Keratinocyte (primary cell): ENCODE measurements at regions not wholly inside any gene's neighbourhood (a gene's known extent, or its start where the extent isn't known, plus 50 kb on each side); places are given as distances from the start of the nearest gene placed in this dataset.

ENCODE experiments used
- DNase-seq: peaks from one replicate; pipeline ENCODE4 v3.0.0-alpha.2; 2011; ENCODE audit warnings: low read depth, missing footprints, low spot score
- FAIRE-seq: peaks from 2 replicates; lab custom pipeline; 2011; peaks lifted over from hg19 to GRCh38; lab: Jason Lieb, UNC
- H2AFZ ChIP-seq: 2 replicates; pipeline ENCODE4 v1.6.0; 2012; ENCODE audit warnings: low read length, control low read depth, inconsistent platforms; ENCODE audit not compliant: control insufficient read depth
- H3K27ac ChIP-seq: 2 replicates; pipeline ENCODE4 v1.5.1; 2011; ENCODE audit warnings: low read length; ENCODE audit not compliant: control insufficient read depth, insufficient read depth
- H3K27me3 ChIP-seq: 3 replicates; pipeline ENCODE4 v1.6.0; 2011; ENCODE audit warnings: low read length; ENCODE audit not compliant: control insufficient read depth, insufficient read depth; ENCODE audit errors: extremely low read depth
- H3K36me3 ChIP-seq, 2 experiments: 2 replicates in 1 of 2; 3 replicates in 1 of 2; pipeline ENCODE4 v1.5.1; 2011; ENCODE audit warnings: low read length in 2 of 2, mild to moderate bottlenecking in 1 of 2; ENCODE audit not compliant: control insufficient read depth in 2 of 2, insufficient read depth in 2 of 2; ENCODE audit errors: extremely low read depth in 1 of 2
- H3K4me1 ChIP-seq: 3 replicates; pipeline ENCODE4 v1.5.1; 2011; ENCODE audit warnings: low read length; ENCODE audit not compliant: control insufficient read depth, insufficient read depth; ENCODE audit errors: extremely low read depth
- H3K4me2 ChIP-seq: 3 replicates; pipeline ENCODE4 v1.6.0; 2011; ENCODE audit warnings: low read depth, low read length; ENCODE audit not compliant: control insufficient read depth, insufficient read depth; ENCODE audit errors: extremely low read depth
- H3K4me3 ChIP-seq, 3 experiments: fragments of 200-600 bp in 1 of 3; sonication (generic) in 1 of 3; 2 replicates in 2 of 3; 3 replicates in 1 of 3; pipeline ENCODE4 v1.5.1; 2011 to 2016; ENCODE audit warnings: low read length in 3 of 3, mild to moderate bottlenecking in 3 of 3, control low read depth in 2 of 3, inconsistent platforms in 1 of 3, low read depth in 1 of 3, mixed read lengths in 1 of 3, mixed run types in 1 of 3, moderate library complexity in 1 of 3; ENCODE audit not compliant: control insufficient read depth in 2 of 3, insufficient read depth in 2 of 3; ENCODE audit errors: extremely low read depth in 1 of 3
- H3K79me2 ChIP-seq: 2 replicates; pipeline ENCODE4 v1.6.0; 2012; ENCODE audit warnings: low read length; ENCODE audit not compliant: control insufficient read depth, insufficient read depth
- H3K9ac ChIP-seq: 3 replicates; pipeline ENCODE4 v1.6.0; 2011; ENCODE audit warnings: low read length; ENCODE audit not compliant: control insufficient read depth, insufficient read depth; ENCODE audit errors: extremely low read depth
- H3K9me1 ChIP-seq: 3 replicates; pipeline ENCODE4 v1.6.0; 2011; ENCODE audit warnings: low read length; ENCODE audit not compliant: control insufficient read depth, insufficient read depth; ENCODE audit errors: extremely low read depth
- H3K9me3 ChIP-seq: 2 replicates; pipeline ENCODE4 v1.5.1; 2012; ENCODE audit warnings: low read depth, low read length; ENCODE audit not compliant: control insufficient read depth
- H4K20me1 ChIP-seq: 3 replicates; pipeline ENCODE4 v1.6.0; 2011; ENCODE audit warnings: low read length; ENCODE audit not compliant: control insufficient read depth, insufficient read depth; ENCODE audit errors: extremely low read depth
- CTCF ChIP-seq, 3 experiments: IDR thresholded peaks in 1 of 3; conservative IDR thresholded peaks in 1 of 3; optimal IDR thresholded peaks in 1 of 3; 2 replicates in 2 of 3; 3 replicates in 1 of 3; pipeline versions ENCODE3 to v1.5.1; 2011; ENCODE audit warnings: low read length in 3 of 3, mild to moderate bottlenecking in 3 of 3, moderate library complexity in 2 of 3, control low read depth in 1 of 3, inconsistent platforms in 1 of 3; ENCODE audit not compliant: insufficient read depth in 2 of 3; ENCODE audit errors: extremely low read depth in 1 of 3
- EZH2 ChIP-seq: IDR thresholded peaks from one replicate; pipeline ENCODE4 v1.6.1; 2012; ENCODE audit warnings: inconsistent platforms, mild to moderate bottlenecking, low read length, moderate library complexity
- dilution Hi-C: fragments of 300-500 bp; cut with MboI; formaldehyde crosslinking; loops from one replicate; pipeline ENCODE4 v1.7.0; 2020; ENCODE audit warnings: low sequenced_read_pairs; ENCODE audit not compliant: extremely low pct_ligation_motif_present

DNA sequence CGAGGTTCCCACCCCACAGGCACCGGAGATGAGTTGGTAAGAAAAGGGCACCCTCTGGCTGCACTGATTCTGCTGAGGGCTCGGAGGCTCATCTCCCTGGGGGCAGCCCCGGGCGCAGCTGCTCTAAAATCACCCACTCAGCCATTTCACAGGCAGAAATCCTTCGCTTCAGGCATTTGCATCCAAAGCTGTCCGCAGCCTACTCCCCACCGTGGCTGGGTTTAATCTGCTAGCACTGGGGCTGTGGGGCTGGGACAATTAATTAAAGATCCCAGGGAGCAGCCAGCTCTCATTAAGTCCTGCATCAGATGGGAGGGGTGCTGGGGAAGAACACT, 104.3 kb upstream of the PRR20G start:
- Histone ChIP-seq H3K79me2 (no peaks in the 10 kb centered on the region), H3K9me3 (no peaks in the 10 kb centered on the region), H3K4me2 (no peak overlapping the region), H3K9me1 (no peaks in the 10 kb centered on the region), H3K4me3 (no peak overlapping the region), H3K27ac (no peak overlapping the region), H3K36me3 (no peaks in the 10 kb centered on the region), H3K9ac (no peak overlapping the region), H3K27me3 (peaks cover 34% of the 10 kb centered on the region), H2AFZ (no peak overlapping the region), H3K4me1 (no peaks in the 10 kb centered on the region), H4K20me1 (no peaks in the 10 kb centered on the region)
- dilution Hi-C loops: no loop called here
- TF ChIP-seq CTCF (optimal IDR thresholded peaks at IDR 0.05 in 1 of 3, IDR thresholded peaks at IDR 0.05 in 1 of 3, conservative IDR thresholded peaks at IDR 0.05 in 1 of 3; ENCODE audit: extremely low read depth in 1 of 3, insufficient read depth in 2 of 3, low read length in 3 of 3): no peak
- no peak for TF ChIP-seq EZH2
- FAIRE-seq: no peak
- DNase-seq: no peak

GRCh38 chr3:127391436-127392155, 103.8 kb upstream of the PRR20G start:
- peaks cover 34% of the 10 kb centered on the region for H3K27me3 ChIP-seq
- H3K4me3 ChIP-seq: no peak overlapping the region
- no peaks in the 10 kb centered on the region for H3K36me3 ChIP-seq
- no peaks in the 10 kb centered on the region for H3K9me1 ChIP-seq
- no peak overlapping the region for H3K27ac ChIP-seq
- no peaks in the 10 kb centered on the region for H3K4me1 ChIP-seq
- no peaks in the 10 kb centered on the region for H3K9me3 ChIP-seq
- FAIRE-seq: no peak
- no peaks in the 10 kb centered on the region for H4K20me1 ChIP-seq
- H2AFZ ChIP-seq: no peak overlapping the region
- DNase-seq: no peak
- dilution Hi-C loops: no loop called here
- no peak for TF ChIP-seq EZH2
- TF ChIP-seq CTCF (optimal IDR thresholded peaks at IDR 0.05 in 1 of 3, IDR thresholded peaks at IDR 0.05 in 1 of 3, conservative IDR thresholded peaks at IDR 0.05 in 1 of 3; ENCODE audit: extremely low read depth in 1 of 3, insufficient read depth in 2 of 3, low read length in 3 of 3): no peak
- no peak overlapping the region for H3K9ac ChIP-seq
- H3K4me2 ChIP-seq: no peak overlapping the region
- H3K79me2 ChIP-seq: no peaks in the 10 kb centered on the region
